ENCODE measurements at regions not wholly inside any gene's neighbourhood (a gene's known extent, or its start where the extent isn't known, plus 50 kb on each side); places are given as distances from the start of the nearest gene placed in this dataset.
A peak's percentile ranks its signal among the peaks of the same experiment; 100 is the strongest.

DNA sequence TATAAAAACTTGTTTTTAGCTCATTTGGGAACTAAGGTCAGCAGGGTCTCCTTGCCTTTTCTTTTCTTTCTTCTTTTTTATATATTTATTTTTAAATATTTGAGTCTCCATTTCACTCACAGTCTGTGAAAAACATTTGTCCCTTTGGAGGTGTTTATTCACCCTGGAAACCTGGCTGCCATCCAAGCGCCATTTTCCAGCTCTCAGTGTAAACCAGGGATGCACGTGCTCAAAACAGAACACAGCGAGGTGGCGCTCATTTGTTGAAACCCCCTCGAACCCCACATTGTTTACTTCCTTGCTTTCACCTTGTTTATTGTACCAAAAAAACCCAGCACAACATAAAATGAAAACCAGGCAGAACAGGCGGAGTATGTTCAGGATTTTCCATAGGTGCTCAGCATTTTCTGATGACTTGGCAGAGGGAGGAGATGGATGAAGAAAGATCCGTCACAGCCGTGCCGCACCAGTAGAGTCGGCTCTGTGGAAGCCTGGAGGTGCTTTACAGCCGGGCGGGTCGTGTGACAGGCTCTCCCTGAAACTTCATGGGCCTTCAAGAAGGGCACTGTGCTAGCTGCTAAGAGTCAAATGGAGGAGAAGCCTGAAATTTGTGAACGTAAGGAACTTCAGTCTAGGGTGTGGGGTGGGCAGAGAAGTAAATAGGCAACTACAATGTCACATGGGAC is 284.4 kb downstream of the FOXL1 start:
- H3K36me3 ChIP-seq (ENCODE audit: control insufficient read depth, insufficient read depth, low read length): no peaks in the 10 kb centered on the region
- H3K4me1 ChIP-seq: peaks cover 12% of the 10 kb centered on the region
- H3K4me2 ChIP-seq (ENCODE audit: low read length): peak overlapping the region; percentile 50
- no peak overlapping the region for H3K4me3 ChIP-seq (ENCODE audit: low read depth, low read length)
- H3K27ac ChIP-seq: peak overlapping the region; percentile 1
- H3K27me3 ChIP-seq (ENCODE audit: control insufficient read depth, insufficient read depth, low read length): no peaks in the 10 kb centered on the region
- peak overlapping the region; percentile 29 for H2AFZ ChIP-seq
- TF ChIP-seq CTCF (IDR thresholded peaks at IDR 0.05): no peak
- no peaks in the 10 kb centered on the region for H3K79me2 ChIP-seq
- H3K9me3 ChIP-seq (ENCODE audit: control insufficient read depth, low read length): no peaks in the 10 kb centered on the region
- no peak overlapping the region for H3K9ac ChIP-seq

GRCh38 chr16:86863609-86864008 is 285.3 kb downstream of the FOXL1 start:
- H3K9me3 ChIP-seq (ENCODE audit: control insufficient read depth, low read length): no peaks in the 10 kb centered on the region
- H3K27me3 ChIP-seq (ENCODE audit: control insufficient read depth, insufficient read depth, low read length): no peaks in the 10 kb centered on the region
- H3K27ac ChIP-seq: no peak overlapping the region
- H3K79me2 ChIP-seq: no peaks in the 10 kb centered on the region
- no peak overlapping the region for H3K9ac ChIP-seq
- no peak overlapping the region for H2AFZ ChIP-seq
- no peak for TF ChIP-seq CTCF (IDR thresholded peaks at IDR 0.05)
- H3K36me3 ChIP-seq (ENCODE audit: control insufficient read depth, insufficient read depth, low read length): no peaks in the 10 kb centered on the region
- peaks cover 12% of the 10 kb centered on the region for H3K4me1 ChIP-seq
- no peak overlapping the region for H3K4me3 ChIP-seq (ENCODE audit: low read depth, low read length)
- H3K4me2 ChIP-seq (ENCODE audit: low read length): no peak overlapping the region

DNA sequence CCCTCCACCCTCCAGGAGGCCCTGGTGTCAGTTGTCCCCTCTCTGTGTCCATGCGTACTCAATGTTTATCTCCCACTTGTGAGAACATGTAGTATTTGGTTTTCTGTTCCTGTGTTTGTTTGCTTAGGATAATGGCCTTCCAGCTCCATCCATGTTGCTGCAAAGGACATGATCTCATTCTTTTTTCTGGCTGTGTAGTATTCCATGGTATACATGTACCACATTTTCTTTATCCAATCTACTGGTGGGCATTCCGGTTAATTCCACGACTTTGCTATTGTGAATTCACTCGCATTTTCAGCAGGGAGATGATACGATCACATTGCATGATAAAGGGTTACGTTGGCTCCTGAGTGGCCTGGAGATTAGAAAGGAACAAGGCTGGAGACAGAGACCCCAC is 286.2 kb downstream of the FOXL1 start:
- no peaks in the 10 kb centered on the region for H3K9me3 ChIP-seq (ENCODE audit: control insufficient read depth, low read length)
- no peaks in the 10 kb centered on the region for H3K27me3 ChIP-seq (ENCODE audit: control insufficient read depth, insufficient read depth, low read length)
- TF ChIP-seq CTCF (IDR thresholded peaks at IDR 0.05): no peak
- H3K36me3 ChIP-seq (ENCODE audit: control insufficient read depth, insufficient read depth, low read length): no peaks in the 10 kb centered on the region
- no peak overlapping the region for H3K9ac ChIP-seq
- H3K4me1 ChIP-seq: peaks cover 12% of the 10 kb centered on the region
- no peak overlapping the region for H3K4me2 ChIP-seq (ENCODE audit: low read length)
- H3K27ac ChIP-seq: no peak overlapping the region
- no peak overlapping the region for H3K4me3 ChIP-seq (ENCODE audit: low read depth, low read length)
- H2AFZ ChIP-seq: no peak overlapping the region
- H3K79me2 ChIP-seq: no peaks in the 10 kb centered on the region

- Histone ChIP-seq H3K9ac (no peak overlapping the region), H3K4me2 (ENCODE audit: low read length) (no peak overlapping the region), H3K4me3 (ENCODE audit: low read depth, low read length) (no peak overlapping the region), H3K79me2 (no peaks in the 10 kb centered on the region), H2AFZ (peak overlapping the region; percentile 73), H3K4me1 (peaks cover 12% of the 10 kb centered on the region), H3K36me3 (ENCODE audit: control insufficient read depth, insufficient read depth, low read length) (no peaks in the 10 kb centered on the region), H3K27ac (peak overlapping the region; percentile 78), H3K9me3 (ENCODE audit: control insufficient read depth, low read length) (no peaks in the 10 kb centered on the region), H3K27me3 (ENCODE audit: control insufficient read depth, insufficient read depth, low read length) (no peaks in the 10 kb centered on the region)
- peak; percentile 19 for TF ChIP-seq CTCF (IDR thresholded peaks at IDR 0.05)
These were observed 287.7 kb downstream of the FOXL1 start for GRCh38 chr16:86865851-86866662.
